Activated CD8-positive, alpha-beta memory T cell treated with anti-CD3 and anti-CD28 coated beads, Interleukin-2, amount 10 ng/mL, durations not matched to agents 7 days and 5 days (primary cell): ENCODE measurements at regions not wholly inside any gene's neighbourhood (a gene's known extent, or its start where the extent isn't known, plus 50 kb on each side); places are given as distances from the start of the nearest gene placed in this dataset.
"Not testable (repeated sequence)": the region's sequence is repeated elsewhere in the genome, so short reads cannot be mapped to it uniquely, and the experiment has no call there.

Experiments
- ATAC-seq: fragments of 150-1000 bp; cut with Tn5 transposase; one replicate; pipeline ENCODE4 v1.10.0; 2021; ENCODE audit warnings: moderate library complexity
- CTCF ChIA-PET: fragments of 350-600 bp; sonication (Branson Sonifier 250); formaldehyde crosslinking; loops from one replicate; lab custom pipeline; 2021; ENCODE audit warnings: antibody characterized with exemption; lab: Charles Lee
- DNase-seq: peaks from one replicate; pipeline ENCODE4 v3.0.0-alpha.2; 2020
- H3K27ac Mint-ChIP-seq: one replicate; pipeline ENCODE4 v1.8.0; 2021; ENCODE audit warnings: mild to moderate bottlenecking, mixed read lengths
- H3K27me3 Mint-ChIP-seq: one replicate; pipeline ENCODE4 v1.8.0; 2021; ENCODE audit warnings: mixed read lengths
- H3K36me3 Mint-ChIP-seq: one replicate; pipeline ENCODE4 v1.8.0; 2021; ENCODE audit warnings: mild to moderate bottlenecking, mixed read lengths
- H3K4me1 Mint-ChIP-seq: one replicate; pipeline ENCODE4 v1.8.0; 2021; ENCODE audit warnings: mixed read lengths
- H3K4me3 Mint-ChIP-seq: one replicate; pipeline ENCODE4 v1.8.0; 2021; ENCODE audit warnings: mild to moderate bottlenecking, moderate library complexity, mixed read lengths
- H3K9me3 Mint-ChIP-seq: one replicate; pipeline ENCODE4 v1.8.0; 2022; ENCODE audit warnings: low read depth, mixed read lengths

- Mint-ChIP-seq H3K4me3 (no peak overlapping the region), H3K27ac (no peak overlapping the region), H3K27me3 (no peaks in the 10 kb centered on the region), H3K36me3 (no peaks in the 10 kb centered on the region), H3K4me1 (no peaks in the 10 kb centered on the region), H3K9me3 (no peaks in the 10 kb centered on the region)
- DNase-seq (no peak), ATAC-seq (no peak)
- CTCF ChIA-PET = no interaction called here
These were observed 457.0 kb downstream of the SLC6A15 start for GRCh38 chr12:84455598-84455997.

- H3K4me1 Mint-ChIP-seq, H3K9me3 Mint-ChIP-seq, CTCF ChIA-PET, H3K4me3 Mint-ChIP-seq, H3K36me3 Mint-ChIP-seq, DNase-seq, H3K27me3 Mint-ChIP-seq, H3K27ac Mint-ChIP-seq, ATAC-seq: not testable (repeated sequence)
These were observed 466.1 kb downstream of the SLC6A15 start for GRCh38 chr12:84446478-84446877.

- no peaks in the 10 kb centered on the region for H3K4me1 Mint-ChIP-seq
- CTCF ChIA-PET = no interaction called here
- no peaks in the 10 kb centered on the region for H3K27me3 Mint-ChIP-seq
- H3K27ac Mint-ChIP-seq = no peak overlapping the region
- no peak for DNase-seq
- H3K36me3 Mint-ChIP-seq = no peaks in the 10 kb centered on the region
- peaks cover 2% of the 10 kb centered on the region for H3K9me3 Mint-ChIP-seq
- no peak for ATAC-seq
- H3K4me3 Mint-ChIP-seq = no peak overlapping the region
These were observed 476.5 kb downstream of the SLC6A15 start for GRCh38 chr12:84436134-84436533.

GRCh38 chr12:84435682-84436081 is 476.9 kb downstream of the SLC6A15 start:
- CTCF ChIA-PET = no interaction called here

GRCh38 chr12:84422340-84422739 is 490.3 kb downstream of the SLC6A15 start:
- no peaks in the 10 kb centered on the region for H3K36me3 Mint-ChIP-seq
- H3K4me1 Mint-ChIP-seq = no peaks in the 10 kb centered on the region
- no peaks in the 10 kb centered on the region for H3K27me3 Mint-ChIP-seq
- no peaks in the 10 kb centered on the region for H3K9me3 Mint-ChIP-seq
- ATAC-seq (no peak), DNase-seq (no peak)
- no peak overlapping the region for H3K4me3 Mint-ChIP-seq
- CTCF ChIA-PET = no interaction called here
- no peak overlapping the region for H3K27ac Mint-ChIP-seq

More at GRCh38 chr12:84435682-84436081, 476.9 kb downstream of the SLC6A15 start:
- H3K36me3 Mint-ChIP-seq = no peaks in the 10 kb centered on the region
- ATAC-seq = no peak
- no peaks in the 10 kb centered on the region for H3K27me3 Mint-ChIP-seq
- peaks cover 2% of the 10 kb centered on the region for H3K9me3 Mint-ChIP-seq
- H3K4me1 Mint-ChIP-seq = no peaks in the 10 kb centered on the region
- no peak overlapping the region for H3K27ac Mint-ChIP-seq
- DNase-seq = no peak
- H3K4me3 Mint-ChIP-seq = no peak overlapping the region

- ATAC-seq (no peak), DNase-seq (no peak)
- CTCF ChIA-PET = no interaction called here
- Mint-ChIP-seq H3K27me3 (no peaks in the 10 kb centered on the region), H3K9me3 (no peaks in the 10 kb centered on the region), H3K4me3 (no peak overlapping the region), H3K4me1 (no peaks in the 10 kb centered on the region), H3K36me3 (no peaks in the 10 kb centered on the region), H3K27ac (no peak overlapping the region)
These were observed 491.5 kb downstream of the SLC6A15 start for GRCh38 chr12:84421103-84421502.

- no peaks in the 10 kb centered on the region for H3K9me3 Mint-ChIP-seq
- no peak overlapping the region for H3K4me3 Mint-ChIP-seq
- ATAC-seq = no peak
- H3K27me3 Mint-ChIP-seq = no peaks in the 10 kb centered on the region
- no peaks in the 10 kb centered on the region for H3K36me3 Mint-ChIP-seq
- CTCF ChIA-PET = no interaction called here
- H3K4me1 Mint-ChIP-seq = no peaks in the 10 kb centered on the region
- no peak for DNase-seq
- H3K27ac Mint-ChIP-seq = no peak overlapping the region
These were observed 496.0 kb downstream of the SLC6A15 start for GRCh38 chr12:84416626-84417025.

- H3K4me3 Mint-ChIP-seq = no peak overlapping the region
- no peaks in the 10 kb centered on the region for H3K27me3 Mint-ChIP-seq
- H3K27ac Mint-ChIP-seq = no peak overlapping the region
- H3K9me3 Mint-ChIP-seq = no peaks in the 10 kb centered on the region
- no peak for ATAC-seq
- no peaks in the 10 kb centered on the region for H3K36me3 Mint-ChIP-seq
- CTCF ChIA-PET = no interaction called here
- no peak for DNase-seq
- H3K4me1 Mint-ChIP-seq = no peaks in the 10 kb centered on the region
These were observed 496.7 kb downstream of the SLC6A15 start for GRCh38 chr12:84415946-84416345.

- no peak for DNase-seq
These were observed 498.9 kb downstream of the SLC6A15 start for GRCh38 chr12:84413656-84414055.

GRCh38 chr12:84412226-84412625 is 500.4 kb downstream of the SLC6A15 start:
- Mint-ChIP-seq H3K36me3 (no peaks in the 10 kb centered on the region), H3K9me3 (no peaks in the 10 kb centered on the region), H3K27me3 (no peaks in the 10 kb centered on the region), H3K27ac (no peak overlapping the region), H3K4me3 (no peak overlapping the region), H3K4me1 (no peaks in the 10 kb centered on the region)
- DNase-seq (no peak), ATAC-seq (no peak)
- CTCF ChIA-PET = no interaction called here

More at GRCh38 chr12:84413656-84414055, 498.9 kb downstream of the SLC6A15 start:
- Mint-ChIP-seq H3K9me3 (no peaks in the 10 kb centered on the region), H3K4me1 (no peaks in the 10 kb centered on the region), H3K4me3 (no peak overlapping the region), H3K27me3 (no peaks in the 10 kb centered on the region), H3K27ac (no peak overlapping the region), H3K36me3 (no peaks in the 10 kb centered on the region)
- CTCF ChIA-PET = no interaction called here
- no peak for ATAC-seq

GRCh38 chr12:84411031-84411430 is 501.6 kb downstream of the SLC6A15 start:
- no peak overlapping the region for H3K4me3 Mint-ChIP-seq
- H3K27ac Mint-ChIP-seq = no peak overlapping the region
- CTCF ChIA-PET = no interaction called here
- H3K36me3 Mint-ChIP-seq = no peaks in the 10 kb centered on the region
- DNase-seq (no peak), ATAC-seq (no peak)
- H3K4me1 Mint-ChIP-seq = no peaks in the 10 kb centered on the region
- H3K9me3 Mint-ChIP-seq = no peaks in the 10 kb centered on the region
- no peaks in the 10 kb centered on the region for H3K27me3 Mint-ChIP-seq

- no peaks in the 10 kb centered on the region for H3K36me3 Mint-ChIP-seq
- no peak overlapping the region for H3K4me3 Mint-ChIP-seq
- no peak for ATAC-seq
- CTCF ChIA-PET = no interaction called here
- H3K4me1 Mint-ChIP-seq = no peaks in the 10 kb centered on the region
- no peak for DNase-seq
- no peak overlapping the region for H3K27ac Mint-ChIP-seq
- peaks cover 3% of the 10 kb centered on the region for H3K9me3 Mint-ChIP-seq
- no peaks in the 10 kb centered on the region for H3K27me3 Mint-ChIP-seq
These were observed 503.7 kb downstream of the SLC6A15 start for GRCh38 chr12:84408936-84409335.

GRCh38 chr12:84406720-84407119 is 505.9 kb downstream of the SLC6A15 start:
- H3K27me3 Mint-ChIP-seq, H3K36me3 Mint-ChIP-seq, ATAC-seq, H3K9me3 Mint-ChIP-seq, H3K4me3 Mint-ChIP-seq, H3K4me1 Mint-ChIP-seq, H3K27ac Mint-ChIP-seq, CTCF ChIA-PET, DNase-seq: not testable (repeated sequence)

- Mint-ChIP-seq H3K9me3 (peaks cover 2% of the 10 kb centered on the region), H3K4me1 (no peaks in the 10 kb centered on the region), H3K27ac (no peak overlapping the region), H3K4me3 (no peak overlapping the region), H3K36me3 (no peaks in the 10 kb centered on the region), H3K27me3 (no peaks in the 10 kb centered on the region)
- CTCF ChIA-PET = no interaction called here
- DNase-seq (no peak), ATAC-seq (no peak)
These were observed 514.8 kb downstream of the SLC6A15 start for GRCh38 chr12:84397846-84398245.

- H3K4me1 Mint-ChIP-seq = no peaks in the 10 kb centered on the region
- ATAC-seq (no peak), DNase-seq (no peak)
- no peak overlapping the region for H3K4me3 Mint-ChIP-seq
- no peaks in the 10 kb centered on the region for H3K27me3 Mint-ChIP-seq
- CTCF ChIA-PET = no interaction called here
- no peaks in the 10 kb centered on the region for H3K36me3 Mint-ChIP-seq
- peaks cover 2% of the 10 kb centered on the region for H3K9me3 Mint-ChIP-seq
- no peak overlapping the region for H3K27ac Mint-ChIP-seq
These were observed 515.3 kb downstream of the SLC6A15 start for GRCh38 chr12:84397263-84397662.
